GM19035 (cell line): ENCODE measurements at regions not wholly inside any gene's neighbourhood (a gene's known extent, or its start where the extent isn't known, plus 50 kb on each side); places are given as distances from the start of the nearest gene placed in this dataset.

Experiments
- ATAC-seq: cut with Tn5 transposase; IDR thresholded peaks from one replicate; pipeline ENCODE4 v1.9.1; 2021; ENCODE audit not compliant: unreplicated experiment

DNA sequence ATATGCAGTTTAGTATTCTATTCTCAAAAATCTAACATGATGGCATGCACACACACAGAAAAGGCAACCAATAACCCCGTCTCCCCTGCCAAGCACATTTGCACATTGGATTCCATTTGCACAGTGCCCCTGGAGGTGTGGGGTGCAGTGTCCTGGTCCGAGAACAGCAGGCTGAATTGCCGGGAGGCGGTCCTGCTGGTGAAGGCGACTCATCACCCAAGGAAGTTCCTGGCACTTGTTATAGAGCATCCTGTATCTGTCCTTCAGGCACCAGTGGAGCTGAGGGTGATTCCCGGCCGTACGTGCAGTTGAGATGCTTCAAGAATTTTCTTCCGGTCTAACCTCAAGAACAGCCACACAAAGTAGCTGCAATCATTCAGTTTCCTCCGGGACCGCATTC is 73.0 kb upstream of the RAB12 start:
- no peak for ATAC-seq

DNA sequence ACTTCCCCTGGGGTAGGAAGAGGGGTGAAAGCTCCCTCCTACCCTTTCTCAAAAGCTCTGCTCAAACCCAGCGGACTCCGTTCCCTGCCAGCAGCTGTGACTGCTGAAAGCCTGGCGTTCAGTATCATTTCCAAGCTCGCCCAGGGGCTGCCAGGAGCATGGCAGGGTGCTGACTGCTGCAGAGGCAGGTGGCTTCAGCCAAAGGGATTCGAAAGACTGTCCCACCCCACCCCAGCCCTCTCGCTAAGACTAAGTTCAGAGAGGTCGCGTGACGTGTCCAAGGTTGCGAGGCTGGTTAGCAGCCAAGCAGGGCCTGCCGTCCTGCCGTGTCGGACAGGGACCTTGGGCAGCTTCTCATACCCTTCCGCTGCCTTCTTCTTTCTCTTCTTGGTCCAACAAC is 72.3 kb upstream of the RAB12 start:
- no peak for ATAC-seq

DNA sequence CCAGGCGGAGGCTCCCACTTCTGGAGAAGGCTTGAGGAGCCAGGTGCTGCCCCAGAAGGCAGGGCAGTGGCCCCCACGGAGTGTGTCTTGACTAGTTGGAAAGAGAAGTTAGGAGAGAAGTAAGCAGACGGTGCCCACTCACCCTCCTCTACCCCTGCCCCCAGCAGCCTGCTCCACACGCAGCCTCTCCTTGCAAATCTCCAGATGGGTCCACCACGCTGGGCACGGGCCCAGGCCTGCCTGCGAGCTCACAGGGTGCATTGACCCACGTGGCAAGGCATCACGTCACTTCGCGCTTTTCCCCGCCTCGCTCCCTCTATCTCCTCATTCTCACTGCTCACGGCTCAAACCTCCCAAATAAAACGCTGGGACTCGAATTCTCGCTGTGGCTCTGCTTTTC is 71.8 kb upstream of the RAB12 start:
- no peak for ATAC-seq

DNA sequence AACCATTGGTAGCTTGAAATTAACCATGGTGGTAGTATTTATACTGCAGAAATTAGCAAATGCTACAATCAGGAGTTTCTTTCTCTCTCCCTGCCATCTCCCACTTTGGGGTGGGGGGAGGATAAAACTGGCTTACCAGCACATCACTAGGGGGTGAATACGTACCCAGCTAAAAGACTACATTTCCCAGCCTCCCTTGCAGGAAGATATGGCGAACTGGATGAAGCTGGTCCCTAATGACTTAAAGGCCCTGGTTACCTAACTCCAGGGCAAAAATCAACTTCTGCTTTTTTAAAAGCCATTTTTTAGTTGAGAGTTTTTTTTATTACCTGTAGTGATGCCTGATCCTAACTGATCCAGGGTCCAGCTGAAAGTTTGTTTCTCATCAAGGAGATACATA is 70.3 kb upstream of the RAB12 start:
- no peak for ATAC-seq

DNA sequence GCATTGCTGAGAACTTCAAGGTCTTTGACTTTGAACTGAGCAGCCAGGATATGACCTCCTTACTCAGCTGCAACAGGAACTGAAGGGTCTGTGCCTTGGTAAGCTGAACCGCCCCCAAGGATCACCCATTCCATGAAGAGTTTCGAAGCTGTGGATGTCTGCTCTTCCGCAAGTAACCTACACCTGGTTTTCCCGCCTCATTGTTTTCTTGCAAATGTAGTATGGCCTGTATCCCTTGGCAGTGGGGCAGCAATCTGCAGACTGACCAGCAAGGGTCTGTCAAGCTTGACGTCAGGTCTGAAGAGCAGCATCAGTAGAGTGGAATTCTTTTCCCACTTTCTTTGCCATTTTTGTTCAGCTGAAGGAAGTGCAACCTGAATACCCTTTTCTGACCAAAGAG is 62.6 kb upstream of the RAB12 start:
- no peak for ATAC-seq

DNA sequence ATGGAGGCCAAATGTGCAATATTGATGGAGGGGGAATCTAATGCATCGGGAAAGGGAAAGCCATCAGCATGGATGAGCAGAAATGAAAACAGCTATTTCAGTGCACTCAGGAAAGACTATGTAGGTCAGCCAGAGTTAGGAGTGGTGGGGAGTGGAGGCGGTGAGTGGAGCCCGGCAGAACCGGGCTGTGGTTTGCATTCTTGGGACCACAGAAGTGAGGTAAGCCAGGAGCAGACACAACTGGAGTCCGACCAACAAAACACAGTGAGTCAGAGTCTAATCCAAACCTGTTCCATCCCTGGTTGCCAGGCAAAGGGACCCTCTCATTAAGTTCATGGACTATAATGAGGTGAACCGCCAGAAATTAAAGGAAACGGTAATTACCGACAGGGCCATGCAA is 61.1 kb upstream of the RAB12 start:
- ATAC-seq: no peak

DNA sequence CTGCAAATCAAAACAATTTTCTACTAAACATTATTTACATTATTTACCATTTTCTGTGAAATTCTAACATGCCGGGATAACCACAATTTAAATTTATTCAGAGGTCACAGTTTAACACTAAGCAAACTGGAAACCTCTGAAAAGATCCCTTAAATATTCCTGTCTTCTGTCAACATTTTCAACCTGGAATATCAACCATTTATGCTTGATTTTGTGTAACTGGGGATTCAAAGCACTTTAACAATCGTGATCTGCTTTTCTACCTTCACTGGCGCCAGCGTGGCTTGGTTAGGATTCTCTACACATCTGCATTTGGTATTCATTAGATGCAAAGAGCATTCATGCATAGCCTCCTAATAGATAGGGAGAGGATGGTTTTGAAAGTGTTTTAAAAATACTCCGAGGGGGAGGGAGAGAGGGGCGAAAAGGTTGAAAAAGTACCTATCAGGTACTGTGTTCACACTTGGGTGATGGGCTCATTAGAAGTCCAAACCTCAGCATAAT is 59.9 kb upstream of the RAB12 start:
- no peak for ATAC-seq

DNA sequence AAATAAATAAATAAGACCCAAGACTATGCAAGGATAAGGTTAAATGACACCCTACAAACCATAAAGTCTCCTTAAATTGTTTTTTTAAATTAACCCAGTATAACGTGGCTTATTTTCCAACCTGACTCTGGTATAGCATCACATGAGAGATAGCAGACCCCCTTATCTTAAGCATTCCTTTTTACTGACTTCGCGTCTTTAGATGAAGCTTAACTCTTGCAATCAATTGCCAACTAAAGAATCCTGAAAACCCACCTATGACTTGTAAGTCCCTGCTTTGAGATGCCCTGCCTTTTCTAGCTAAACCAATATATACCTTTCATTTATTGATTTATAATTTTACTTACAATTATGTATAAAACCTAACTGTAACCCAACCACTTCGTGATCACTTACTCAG is 57.1 kb upstream of the RAB12 start:
- ATAC-seq: no peak

DNA sequence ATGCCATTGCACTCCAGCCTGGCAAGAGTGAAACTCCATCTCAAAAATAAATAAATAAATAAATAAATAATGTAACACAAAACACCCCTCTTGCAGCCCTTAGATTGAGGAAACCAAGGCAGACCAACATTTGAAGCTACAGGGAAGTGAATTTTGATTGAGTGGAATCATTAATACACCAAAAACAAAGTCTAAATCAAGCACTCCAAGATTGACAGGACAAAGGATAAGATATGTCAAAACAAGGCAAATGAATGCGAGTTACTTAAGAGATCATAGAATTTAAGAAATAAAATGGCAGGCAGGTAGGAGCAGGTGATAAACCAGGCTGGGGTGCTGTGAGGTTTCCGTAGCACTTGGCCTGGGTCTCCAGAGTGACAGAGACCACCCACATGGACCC is 54.9 kb upstream of the RAB12 start:
- no peak for ATAC-seq

DNA sequence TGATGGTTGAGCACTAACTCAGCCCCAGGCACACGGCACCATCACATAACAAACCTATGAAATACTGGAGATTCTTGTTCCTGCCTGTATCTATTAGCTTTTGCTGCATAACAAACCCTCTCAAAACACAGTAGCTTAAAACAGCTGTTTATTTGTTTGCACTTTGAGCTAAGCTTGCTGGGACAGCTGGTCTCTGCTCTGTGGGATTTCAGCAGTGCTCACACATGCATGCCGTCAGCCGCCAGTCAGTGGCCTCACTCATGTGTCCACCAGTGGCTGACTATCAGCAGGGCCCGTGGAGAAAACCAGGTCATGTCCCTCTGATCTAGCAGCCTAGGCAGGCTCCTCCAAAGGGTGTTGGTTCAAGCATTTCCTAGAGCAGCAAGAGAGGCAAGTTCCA is 52.8 kb upstream of the RAB12 start:
- no peak for ATAC-seq
